Activated CD8-positive, alpha-beta memory T cell treated with anti-CD3 and anti-CD28 coated beads, Interleukin-2, amount 10 ng/mL, durations not matched to agents 7 days and 5 days (primary cell): ENCODE measurements at regions not wholly inside any gene's neighbourhood (a gene's known extent, or its start where the extent isn't known, plus 50 kb on each side); places are given as distances from the start of the nearest gene placed in this dataset. TPM values are rescaled to one million over a fixed set of nuclear protein-coding genes. Genes with fewer than 3 reads are reported as not detected.

Source experiments
- ATAC-seq: fragments of 150-1000 bp; cut with Tn5 transposase; one replicate; pipeline ENCODE4 v1.10.0; 2021; ENCODE audit warnings: moderate library complexity
- CTCF ChIA-PET: fragments of 350-600 bp; sonication (Branson Sonifier 250); formaldehyde crosslinking; loops from one replicate; lab custom pipeline; 2021; ENCODE audit warnings: antibody characterized with exemption; lab: Charles Lee
- DNase-seq: peaks from one replicate; pipeline ENCODE4 v3.0.0-alpha.2; 2020
- H3K27ac Mint-ChIP-seq: one replicate; pipeline ENCODE4 v1.8.0; 2021; ENCODE audit warnings: mild to moderate bottlenecking, mixed read lengths
- H3K27me3 Mint-ChIP-seq: one replicate; pipeline ENCODE4 v1.8.0; 2021; ENCODE audit warnings: mixed read lengths
- H3K36me3 Mint-ChIP-seq: one replicate; pipeline ENCODE4 v1.8.0; 2021; ENCODE audit warnings: mild to moderate bottlenecking, mixed read lengths
- H3K4me1 Mint-ChIP-seq: one replicate; pipeline ENCODE4 v1.8.0; 2021; ENCODE audit warnings: mixed read lengths
- H3K4me3 Mint-ChIP-seq: one replicate; pipeline ENCODE4 v1.8.0; 2021; ENCODE audit warnings: mild to moderate bottlenecking, moderate library complexity, mixed read lengths
- H3K9me3 Mint-ChIP-seq: one replicate; pipeline ENCODE4 v1.8.0; 2022; ENCODE audit warnings: low read depth, mixed read lengths
- microRNA-seq: library from miRNA; unstranded; fragments of <30 nt; microRNA quantifications from one replicate; pipeline ENCODE4 v1.2.0, GENCODE V29; 2022

DNA sequence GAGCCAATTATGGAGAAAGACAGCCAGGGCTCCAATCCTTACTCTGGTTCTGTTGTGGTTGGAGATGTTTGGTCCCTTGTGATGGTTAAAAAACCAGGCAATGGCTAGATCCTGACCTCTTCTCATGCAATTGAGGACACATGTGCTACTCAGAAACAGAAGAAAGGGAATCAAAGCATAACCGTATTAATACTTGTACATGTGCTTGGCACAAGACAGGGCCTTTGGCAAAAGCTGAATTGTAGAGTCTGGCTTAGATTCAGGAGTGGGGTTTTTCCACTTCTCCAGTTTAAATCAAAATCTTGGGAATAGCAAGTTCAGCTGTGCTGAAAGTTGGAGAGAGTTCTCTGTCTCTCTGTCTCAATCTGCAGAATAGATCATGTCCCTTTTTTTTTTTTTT is 80.1 kb upstream of the E2F8 start:
- Mint-ChIP-seq H3K4me3 (no peak overlapping the region), H3K9me3 (no peaks in the 10 kb centered on the region), H3K4me1 (no peaks in the 10 kb centered on the region), H3K27me3 (peaks cover 37% of the 10 kb centered on the region), H3K27ac (no peak overlapping the region), H3K36me3 (no peaks in the 10 kb centered on the region)
- no peak for DNase-seq
- ATAC-seq: no peak
- CTCF ChIA-PET: no interaction called here

DNA sequence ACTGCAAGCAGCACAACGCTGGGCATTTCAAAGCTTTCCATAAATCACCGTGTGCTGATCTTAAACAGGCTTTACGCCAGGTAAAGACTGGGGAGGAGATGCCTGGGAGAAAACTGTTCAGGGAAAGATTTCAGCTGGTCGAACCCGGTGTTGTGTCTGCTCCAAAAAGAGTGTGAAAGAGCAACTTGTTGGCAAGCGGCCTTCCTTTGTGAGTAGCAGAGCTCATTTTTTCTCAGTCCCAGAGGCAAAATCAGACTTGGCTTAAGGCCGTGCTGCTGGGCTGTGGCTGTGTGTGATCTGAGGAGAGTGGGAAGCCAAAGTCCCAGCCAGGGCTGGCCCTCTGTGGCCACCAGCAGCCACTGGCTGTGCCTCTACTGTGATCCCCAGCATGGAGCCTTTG is 75.7 kb upstream of the E2F8 start:
- H3K9me3 Mint-ChIP-seq: no peaks in the 10 kb centered on the region
- CTCF ChIA-PET: no interaction called here
- no peak overlapping the region for H3K4me3 Mint-ChIP-seq
- no peaks in the 10 kb centered on the region for H3K4me1 Mint-ChIP-seq
- ATAC-seq (no peak), DNase-seq (no peak)
- H3K27me3 Mint-ChIP-seq: peaks cover 12% of the 10 kb centered on the region
- H3K27ac Mint-ChIP-seq: no peak overlapping the region
- no peaks in the 10 kb centered on the region for H3K36me3 Mint-ChIP-seq

DNA sequence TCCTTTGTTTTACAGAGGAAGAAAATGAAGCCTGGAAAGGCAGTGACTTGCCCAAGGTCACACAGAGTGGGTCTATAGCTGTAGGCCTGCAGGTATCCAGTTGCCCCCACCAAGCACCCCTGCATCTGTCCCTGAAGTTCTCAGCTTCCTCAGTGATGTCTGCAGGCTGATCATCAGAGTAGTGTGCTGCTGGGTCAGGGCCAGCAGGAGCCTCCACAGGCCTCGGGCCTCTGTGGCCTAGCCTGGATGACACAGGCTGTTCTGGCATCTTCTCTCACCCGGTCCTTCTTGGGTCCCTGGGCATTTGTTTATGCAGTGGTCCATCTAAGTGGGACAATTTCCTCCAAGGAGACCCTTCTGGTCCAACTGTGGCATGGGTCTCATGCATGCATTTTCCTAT is 74.8 kb upstream of the E2F8 start:
- H3K4me3 Mint-ChIP-seq: no peak overlapping the region
- H3K27me3 Mint-ChIP-seq: peaks cover 5% of the 10 kb centered on the region
- H3K4me1 Mint-ChIP-seq: no peaks in the 10 kb centered on the region
- H3K36me3 Mint-ChIP-seq: no peaks in the 10 kb centered on the region
- CTCF ChIA-PET: no interaction called here
- no peak for ATAC-seq
- no peaks in the 10 kb centered on the region for H3K9me3 Mint-ChIP-seq
- H3K27ac Mint-ChIP-seq: no peak overlapping the region
- DNase-seq: no peak

DNA sequence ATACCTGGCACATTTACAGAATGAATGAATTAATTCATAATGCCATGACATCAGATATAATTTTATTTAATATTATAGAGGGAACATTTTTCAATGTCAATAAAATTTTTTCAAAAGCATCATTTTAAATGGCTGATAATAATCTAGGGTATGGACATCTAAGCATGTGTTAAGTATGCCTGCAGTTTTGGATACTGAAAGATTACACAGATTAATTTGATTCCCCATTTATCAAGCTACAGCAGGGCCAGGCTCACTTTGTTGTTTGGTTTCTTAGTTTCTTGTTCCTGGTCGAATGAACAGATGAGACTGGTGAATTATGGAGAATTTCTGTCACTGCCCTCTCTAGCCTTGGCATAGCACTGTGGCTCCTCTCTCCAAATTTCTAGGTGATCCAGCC is 72.4 kb upstream of the E2F8 start:
- H3K27ac Mint-ChIP-seq: no peak overlapping the region
- H3K4me1 Mint-ChIP-seq: no peaks in the 10 kb centered on the region
- no peaks in the 10 kb centered on the region for H3K9me3 Mint-ChIP-seq
- CTCF ChIA-PET: interaction anchor here (0.7 to 1.4 kb wide), 3 partner anchors 241 to 250 kb away, joined by 3 to 4 read pairs (median 4); no protein-coding TSS in a partner anchor
- peaks cover 2% of the 10 kb centered on the region for H3K27me3 Mint-ChIP-seq
- H3K4me3 Mint-ChIP-seq: no peak overlapping the region
- ATAC-seq (no peak), DNase-seq (no peak)
- no peaks in the 10 kb centered on the region for H3K36me3 Mint-ChIP-seq

DNA sequence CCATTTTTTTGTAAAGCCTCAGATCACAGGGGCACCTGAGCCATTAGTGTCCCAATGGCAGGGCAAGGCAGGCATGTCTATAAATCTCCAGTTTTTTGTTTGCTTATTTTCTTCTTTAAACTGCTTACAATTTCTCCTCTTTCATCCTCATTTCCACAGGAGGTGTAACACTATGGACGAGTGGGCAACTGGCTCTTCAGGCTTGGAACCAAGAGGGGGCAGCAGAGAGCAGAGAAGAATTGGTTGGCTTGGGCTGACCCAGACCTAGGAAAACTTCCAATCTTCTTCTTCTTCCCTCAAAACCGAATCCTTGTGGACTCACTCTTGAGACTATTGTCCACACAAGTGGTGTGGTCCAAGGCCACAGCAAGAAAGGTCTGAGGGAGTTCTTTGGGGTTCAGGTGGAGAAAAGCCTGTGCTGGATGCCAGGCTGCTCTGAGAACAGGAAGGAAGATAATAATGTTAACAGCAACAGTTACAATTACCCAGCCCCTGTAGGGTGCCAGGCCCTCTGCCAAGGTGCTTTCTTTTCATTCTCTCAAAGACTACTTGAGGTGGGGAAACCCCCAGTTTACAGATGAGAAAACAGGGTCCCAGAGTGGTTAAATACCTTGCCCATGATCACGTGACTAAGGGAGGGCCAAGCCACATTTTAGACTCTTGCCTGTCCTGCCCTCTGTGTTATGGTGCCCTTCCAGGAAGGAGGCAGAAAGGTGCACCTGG is 70.7 kb upstream of the E2F8 start:
- H3K27ac Mint-ChIP-seq: no peak overlapping the region
- H3K9me3 Mint-ChIP-seq: no peaks in the 10 kb centered on the region
- peaks cover 2% of the 10 kb centered on the region for H3K27me3 Mint-ChIP-seq
- ATAC-seq (peak; percentile 71), DNase-seq (peak; percentile 59)
- CTCF ChIA-PET: interaction anchor here (1.3 to 1.5 kb wide), 2 partner anchors 236 to 241 kb away, joined by 3 read pairs; no protein-coding TSS in a partner anchor
- no peaks in the 10 kb centered on the region for H3K4me1 Mint-ChIP-seq
- H3K36me3 Mint-ChIP-seq: no peaks in the 10 kb centered on the region
- H3K4me3 Mint-ChIP-seq: no peak overlapping the region

DNA sequence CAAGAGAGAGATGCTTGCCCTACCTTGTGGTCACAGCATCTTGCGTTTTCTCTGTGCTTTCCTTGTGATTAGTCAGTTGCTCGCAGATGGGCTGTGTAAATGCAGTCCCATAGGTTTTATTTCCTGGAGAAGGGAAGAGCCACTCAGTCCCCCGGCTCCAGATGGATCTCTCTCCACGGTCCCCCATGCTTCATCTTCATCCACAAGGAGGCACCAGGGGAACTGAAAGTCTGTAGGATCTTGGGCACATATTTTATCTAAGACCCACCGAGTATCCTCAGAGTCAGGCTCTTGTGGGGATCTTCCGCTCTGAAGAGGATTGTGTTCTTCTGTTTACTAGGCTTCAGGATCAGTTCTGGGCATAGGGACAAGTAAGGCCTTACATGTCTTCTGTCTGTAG is 66.8 kb upstream of the E2F8 start:
- H3K36me3 Mint-ChIP-seq: no peaks in the 10 kb centered on the region
- CTCF ChIA-PET: no interaction called here
- H3K9me3 Mint-ChIP-seq: no peaks in the 10 kb centered on the region

DNA sequence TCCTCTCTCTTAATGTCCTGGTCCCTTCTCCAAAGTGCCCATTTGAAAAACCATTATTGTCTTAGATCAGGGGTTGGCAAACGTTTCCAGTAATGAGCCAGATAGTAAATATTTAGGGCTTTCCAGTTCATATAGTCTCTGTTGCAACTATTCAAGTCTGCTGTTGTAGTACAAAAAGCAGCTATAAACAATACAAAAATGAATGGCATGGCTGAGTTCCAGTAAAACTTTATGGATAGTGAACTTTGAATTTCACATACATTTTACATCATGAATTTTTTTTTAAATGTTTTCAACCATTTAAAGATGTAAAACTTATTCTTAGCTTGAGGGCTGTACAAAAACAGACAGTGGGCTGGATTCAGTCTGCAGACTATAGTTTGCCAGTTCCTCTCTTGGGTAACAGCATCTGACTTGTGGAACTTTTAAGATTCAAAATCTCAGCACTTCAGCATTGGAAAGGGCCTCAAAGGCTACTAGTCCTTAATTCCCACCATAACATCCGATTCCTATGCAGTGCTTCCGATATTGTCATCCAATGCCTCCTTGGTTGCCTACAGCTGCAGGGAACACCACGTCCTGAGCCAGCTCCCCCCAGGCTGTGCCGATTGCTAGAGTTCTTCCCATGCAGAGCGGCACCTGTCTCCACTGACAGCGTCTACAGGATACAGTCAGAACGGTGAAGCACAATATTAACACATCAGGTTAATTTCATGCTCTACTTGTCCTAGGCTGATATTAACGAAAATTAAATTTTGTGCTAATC is 65.6 kb upstream of the E2F8 start:
- CTCF ChIA-PET: interaction anchor here (1.1 kb wide), 1 partner anchor 46 kb away, joined by 3 read pairs; no protein-coding TSS in a partner anchor
- Mint-ChIP-seq H3K27ac (no peak overlapping the region), H3K4me3 (no peak overlapping the region), H3K36me3 (no peaks in the 10 kb centered on the region), H3K27me3 (peaks cover 22% of the 10 kb centered on the region), H3K4me1 (no peaks in the 10 kb centered on the region), H3K9me3 (no peaks in the 10 kb centered on the region)
- no peak for ATAC-seq
- no peak for DNase-seq

More for the DNA sequence above, 66.8 kb upstream of the E2F8 start:
- Mint-ChIP-seq H3K4me1 (no peaks in the 10 kb centered on the region), H3K27me3 (peaks cover 12% of the 10 kb centered on the region), H3K27ac (no peak overlapping the region), H3K4me3 (no peak overlapping the region)
- no peak for ATAC-seq
- DNase-seq: no peak

DNA sequence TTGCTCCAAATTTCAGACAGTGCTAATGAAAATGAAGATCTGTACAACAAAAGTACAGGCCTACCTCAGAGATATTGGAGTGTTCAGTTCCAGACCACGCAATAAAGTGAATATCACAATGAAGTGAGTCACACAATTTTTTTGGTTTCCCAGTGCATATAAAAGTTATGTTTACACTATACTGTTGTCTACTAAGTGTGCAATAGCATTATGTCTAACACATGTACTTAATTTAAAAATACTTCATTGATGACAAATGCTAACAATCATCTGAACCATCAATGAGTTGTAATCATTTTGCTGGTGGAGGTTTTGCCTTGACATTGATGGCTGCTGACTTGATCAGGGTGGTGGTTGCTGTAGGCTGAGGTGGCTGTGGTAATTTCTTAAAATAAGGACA is 60.6 kb upstream of the E2F8 start:
- H3K9me3 Mint-ChIP-seq: no peaks in the 10 kb centered on the region
- no peak overlapping the region for H3K4me3 Mint-ChIP-seq
- no peaks in the 10 kb centered on the region for H3K36me3 Mint-ChIP-seq
- H3K27ac Mint-ChIP-seq: no peak overlapping the region
- DNase-seq (no peak), ATAC-seq (no peak)
- no peaks in the 10 kb centered on the region for H3K4me1 Mint-ChIP-seq
- CTCF ChIA-PET: no interaction called here
- H3K27me3 Mint-ChIP-seq: peaks cover 42% of the 10 kb centered on the region

DNA sequence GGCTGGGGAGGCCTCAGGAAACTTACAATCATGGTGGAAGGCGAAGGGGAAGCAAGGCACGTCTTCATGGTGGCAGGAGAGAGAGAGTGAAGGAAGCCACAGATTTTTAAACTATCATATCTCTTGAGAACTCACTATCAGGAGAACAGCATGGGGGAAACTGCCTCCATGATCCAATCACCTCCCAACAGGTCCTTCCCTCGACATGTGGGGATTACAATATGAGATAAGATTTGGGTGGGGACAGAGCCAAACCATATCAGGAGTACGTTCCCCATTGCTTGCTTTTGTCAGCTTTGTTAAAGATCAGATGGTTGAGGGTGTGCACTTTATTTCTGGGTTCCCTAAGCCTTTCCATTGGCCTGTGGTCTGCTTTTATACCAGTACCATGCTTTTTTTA is 53.7 kb upstream of the E2F8 start:
- no peak for DNase-seq
- H3K27ac Mint-ChIP-seq: no peak overlapping the region
- H3K4me3 Mint-ChIP-seq: no peak overlapping the region

DNA sequence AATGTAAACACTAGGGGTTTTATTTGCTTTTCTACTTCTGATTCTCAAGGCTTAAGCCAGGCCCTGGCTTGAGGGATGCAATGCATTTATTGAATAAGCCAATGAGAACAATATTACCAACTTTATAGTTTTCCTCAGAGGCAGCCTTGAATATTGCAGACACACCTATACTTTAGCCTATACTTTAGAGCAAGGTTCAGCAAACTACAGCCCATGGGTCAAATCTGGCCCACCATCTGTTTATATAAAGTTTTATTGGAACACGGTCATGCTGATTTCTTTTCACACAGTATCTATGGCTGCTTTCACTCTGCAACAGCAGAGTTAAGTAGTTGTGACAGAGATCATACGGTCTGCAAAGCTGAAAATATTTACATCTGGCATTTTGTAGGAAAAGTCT is 50.3 kb upstream of the E2F8 start:
- Mint-ChIP-seq H3K4me3 (no peak overlapping the region), H3K27ac (no peak overlapping the region), H3K36me3 (no peaks in the 10 kb centered on the region), H3K27me3 (peaks cover 33% of the 10 kb centered on the region), H3K4me1 (no peaks in the 10 kb centered on the region), H3K9me3 (no peaks in the 10 kb centered on the region)
- DNase-seq (no peak), ATAC-seq (no peak)
- CTCF ChIA-PET: no interaction called here

More for the DNA sequence above, 53.7 kb upstream of the E2F8 start:
- CTCF ChIA-PET: interaction anchor here (0.7 kb wide), 1 partner anchor 233 kb away, joined by 3 read pairs; no protein-coding TSS in a partner anchor
- Mint-ChIP-seq H3K27me3 (peaks cover 51% of the 10 kb centered on the region), H3K9me3 (no peaks in the 10 kb centered on the region), H3K36me3 (no peaks in the 10 kb centered on the region), H3K4me1 (no peaks in the 10 kb centered on the region)
- ATAC-seq: no peak

Small RNA genes in the stretch of these regions (microRNA-seq; reads per million reads assigned to microRNA genes)
- not detected for gene MIR4486
